Parathyroid adenoma (tissue), 2 donors: ENCODE measurements at regions not wholly inside any gene's neighbourhood (a gene's known extent, or its start where the extent isn't known, plus 50 kb on each side); places are given as distances from the start of the nearest gene placed in this dataset.
"Not testable (repeated sequence)": the region's sequence is repeated elsewhere in the genome, so short reads cannot be mapped to it uniquely, and the experiment has no call there.

Experiments used
- H2AFZ ChIP-seq: fragments of 300-600 bp; sonication (generic); one replicate; pipeline ENCODE4 v1.7.0; 2017; ENCODE audit warnings: antibody characterized with exemption, mild to moderate bottlenecking
- H3K27ac ChIP-seq: fragments of 300-600 bp; sonication (generic); one replicate; pipeline ENCODE4 v1.7.0; 2017
- H3K27me3 ChIP-seq: fragments of 300-600 bp; sonication (generic); one replicate; pipeline ENCODE4 v1.7.0; 2017; ENCODE audit warnings: low read length; ENCODE audit not compliant: control insufficient read depth, insufficient read depth
- H3K36me3 ChIP-seq: fragments of 300-600 bp; sonication (generic); one replicate; pipeline ENCODE4 v1.7.0; 2017; ENCODE audit warnings: low read length; ENCODE audit not compliant: control insufficient read depth, insufficient read depth
- H3K4me1 ChIP-seq: fragments of 300-600 bp; sonication (generic); one replicate; pipeline ENCODE4 v1.7.0; 2017; ENCODE audit warnings: control low read depth
- H3K4me2 ChIP-seq: fragments of 300-600 bp; sonication (generic); one replicate; pipeline ENCODE4 v1.7.0; 2017; ENCODE audit warnings: low read length
- H3K4me3 ChIP-seq: fragments of 300-600 bp; sonication (generic); one replicate; pipeline ENCODE4 v1.7.0; 2017; ENCODE audit warnings: low read depth, low read length
- H3K79me2 ChIP-seq: fragments of 300-600 bp; sonication (generic); one replicate; pipeline ENCODE4 v1.7.0; 2017; ENCODE audit warnings: control low read depth
- H3K9ac ChIP-seq: fragments of 300-600 bp; sonication (generic); one replicate; pipeline ENCODE4 v1.7.0; 2017; ENCODE audit warnings: mild to moderate bottlenecking
- H3K9me3 ChIP-seq: fragments of 300-600 bp; sonication (generic); one replicate; pipeline ENCODE4 v1.7.0; 2017; ENCODE audit warnings: low read length; ENCODE audit not compliant: control insufficient read depth
- CTCF ChIP-seq: fragments of 300-600 bp; sonication (generic); IDR thresholded peaks from one replicate; pipeline ENCODE4 v1.7.0; 2017; ENCODE audit warnings: antibody characterized with exemption, mild to moderate bottlenecking
- donor health status: primary hyperparathyroidism.

GRCh38 chr10:43839973-43840372 is 191.3 kb upstream of the ZNF32 start:
- no peaks in the 10 kb centered on the region for H3K9me3 ChIP-seq
- no peak overlapping the region for H3K27ac ChIP-seq
- H3K9ac ChIP-seq, result no peak overlapping the region
- no peak overlapping the region for H3K4me3 ChIP-seq
- no peak overlapping the region for H2AFZ ChIP-seq
- no peaks in the 10 kb centered on the region for H3K79me2 ChIP-seq
- H3K27me3 ChIP-seq, result no peaks in the 10 kb centered on the region
- no peak overlapping the region for H3K4me2 ChIP-seq
- no peaks in the 10 kb centered on the region for H3K36me3 ChIP-seq
- no peak for TF ChIP-seq CTCF
- no peaks in the 10 kb centered on the region for H3K4me1 ChIP-seq

DNA sequence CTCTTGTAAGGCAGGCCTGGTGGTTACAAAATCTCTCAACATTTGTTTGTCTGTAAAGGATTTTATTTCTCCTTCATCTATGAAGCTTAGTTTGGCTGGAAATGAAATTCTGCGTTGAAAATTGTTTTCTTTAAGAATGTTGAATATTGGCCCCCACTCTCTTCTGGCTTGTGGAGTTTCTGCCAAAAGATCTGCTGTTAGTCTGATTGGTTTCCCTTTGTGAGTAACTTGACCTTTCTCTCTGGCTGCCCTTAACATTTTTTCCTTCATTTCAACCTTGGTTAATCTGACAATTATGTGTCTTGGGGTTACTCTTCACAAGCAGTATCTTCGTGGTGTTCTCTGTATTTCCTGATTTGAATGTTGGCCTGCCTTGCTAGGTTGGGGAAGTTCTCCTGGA is 186.1 kb upstream of the ZNF32 start:
- H2AFZ ChIP-seq, H3K4me1 ChIP-seq, H3K9ac ChIP-seq, H3K9me3 ChIP-seq, H3K36me3 ChIP-seq, H3K4me3 ChIP-seq, H3K4me2 ChIP-seq, H3K27ac ChIP-seq, H3K79me2 ChIP-seq, H3K27me3 ChIP-seq: not testable (repeated sequence)

DNA sequence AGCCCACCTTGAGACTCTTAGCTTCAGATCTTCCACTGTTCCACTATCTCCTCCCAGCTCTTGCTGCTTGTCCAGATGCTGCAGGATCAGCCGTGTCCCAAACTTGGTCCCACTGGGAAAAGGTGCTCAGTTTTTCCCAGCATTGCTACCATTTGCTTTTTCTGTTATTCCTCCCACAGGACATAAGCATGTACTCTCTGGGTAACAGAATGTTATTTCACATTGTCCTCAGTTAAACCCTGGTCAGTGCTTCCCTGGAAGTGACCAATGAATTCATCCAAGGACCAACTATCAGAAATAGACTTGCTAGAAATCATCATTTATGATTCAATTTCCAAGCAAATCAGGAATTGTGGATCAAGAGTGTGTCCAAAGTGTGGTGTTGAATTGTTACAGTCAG is 179.2 kb upstream of the ZNF32 start:
- Histone ChIP-seq H3K27ac (no peak overlapping the region), H3K9ac (no peak overlapping the region), H3K9me3 (no peaks in the 10 kb centered on the region), H3K4me2 (no peak overlapping the region), H3K36me3 (no peaks in the 10 kb centered on the region), H2AFZ (no peak overlapping the region), H3K27me3 (no peaks in the 10 kb centered on the region), H3K4me3 (no peak overlapping the region), H3K4me1 (no peaks in the 10 kb centered on the region), H3K79me2 (no peaks in the 10 kb centered on the region)
- TF ChIP-seq CTCF, result no peak

DNA sequence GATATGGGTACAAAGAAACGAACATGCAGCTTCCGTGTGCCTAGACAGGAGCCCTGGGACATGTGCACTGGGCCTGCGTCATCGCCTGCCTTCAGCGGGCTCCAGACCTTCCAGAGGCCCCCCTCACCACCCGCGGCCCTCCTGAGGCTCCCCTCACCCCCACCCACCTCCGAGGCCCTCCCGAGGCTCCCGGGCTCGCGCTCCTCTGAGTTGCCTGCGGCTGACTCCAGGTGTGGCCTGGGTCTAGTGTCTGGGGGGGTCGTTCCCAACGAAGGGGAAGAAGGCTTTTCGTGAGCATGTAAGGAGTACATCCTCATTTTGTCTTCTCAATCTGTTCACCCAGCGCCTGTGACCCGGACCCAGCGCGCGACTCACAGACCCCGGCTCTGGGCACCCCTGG is 177.3 kb upstream of the ZNF32 start:
- Histone ChIP-seq H3K36me3 (no peaks in the 10 kb centered on the region), H3K9me3 (no peaks in the 10 kb centered on the region), H3K27ac (no peak overlapping the region), H3K27me3 (no peaks in the 10 kb centered on the region), H2AFZ (no peak overlapping the region), H3K4me3 (no peak overlapping the region), H3K4me1 (no peaks in the 10 kb centered on the region), H3K9ac (no peak overlapping the region), H3K4me2 (no peak overlapping the region), H3K79me2 (no peaks in the 10 kb centered on the region)
- TF ChIP-seq CTCF, result no peak

DNA sequence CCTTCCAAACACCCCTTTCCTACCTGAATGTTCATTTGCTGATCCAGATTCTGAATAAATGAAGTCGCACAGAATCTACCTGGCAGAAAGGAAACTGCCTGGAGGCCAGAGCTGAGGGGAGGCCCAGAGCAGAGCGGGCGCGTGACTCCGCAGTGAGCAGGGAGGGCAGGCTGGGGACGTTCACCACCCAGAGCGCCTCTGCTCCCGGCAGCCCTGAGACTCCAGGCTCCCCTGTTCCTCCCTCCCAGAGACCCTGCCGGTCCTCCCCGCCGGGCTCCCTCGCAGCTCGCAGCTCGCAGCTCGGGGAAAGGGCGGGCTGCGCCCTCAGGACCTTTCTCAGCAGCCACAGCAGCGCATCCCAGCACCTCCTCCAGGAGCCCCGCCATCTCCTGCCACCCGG is 176.7 kb upstream of the ZNF32 start:
- no peaks in the 10 kb centered on the region for H3K4me1 ChIP-seq
- TF ChIP-seq CTCF, result no peak
- no peak overlapping the region for H3K4me3 ChIP-seq
- H3K4me2 ChIP-seq, result no peak overlapping the region
- no peaks in the 10 kb centered on the region for H3K36me3 ChIP-seq
- H2AFZ ChIP-seq, result no peak overlapping the region
- H3K27me3 ChIP-seq, result no peaks in the 10 kb centered on the region
- H3K27ac ChIP-seq, result no peak overlapping the region
- no peaks in the 10 kb centered on the region for H3K9me3 ChIP-seq
- no peak overlapping the region for H3K9ac ChIP-seq
- no peaks in the 10 kb centered on the region for H3K79me2 ChIP-seq
